ENCODE measurements at regions not wholly inside any gene's neighbourhood (a gene's known extent, or its start where the extent isn't known, plus 50 kb on each side); places are given as distances from the start of the nearest gene placed in this dataset.
"Not testable (repeated sequence)": the region's sequence is repeated elsewhere in the genome, so short reads cannot be mapped to it uniquely, and the experiment has no call there.

DNA sequence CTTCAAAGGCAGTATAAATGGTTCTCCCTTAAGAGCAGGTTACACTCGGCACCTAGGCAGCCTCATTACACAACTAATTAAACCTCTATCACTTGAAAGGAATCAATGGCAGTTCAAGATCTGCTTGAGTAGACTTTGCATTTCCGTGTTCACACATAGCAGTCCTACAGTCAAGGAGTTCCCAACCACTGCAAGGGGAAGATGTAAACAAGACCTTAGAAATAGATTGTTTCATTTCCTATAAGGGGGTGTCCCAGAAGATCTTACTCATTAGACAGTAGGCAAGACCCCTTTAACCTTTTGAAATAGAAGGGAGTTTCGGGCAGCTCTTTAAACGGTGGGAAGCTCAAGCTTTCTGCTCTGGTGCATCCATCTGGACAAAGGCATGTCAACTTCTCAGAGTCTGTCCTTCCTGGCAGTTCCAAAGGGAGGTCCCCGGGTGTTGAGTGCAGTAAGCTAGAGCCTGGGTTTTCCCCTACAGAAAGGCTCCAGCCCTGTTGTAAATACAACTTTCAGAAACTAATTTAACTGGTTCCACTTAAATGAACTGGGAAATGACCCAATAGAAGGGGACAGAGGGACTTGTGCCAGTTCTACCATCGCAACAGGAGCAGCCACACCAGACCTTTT lies 150.8 kb downstream of the RBMX2 start:
- no peak for DNase-seq

DNA sequence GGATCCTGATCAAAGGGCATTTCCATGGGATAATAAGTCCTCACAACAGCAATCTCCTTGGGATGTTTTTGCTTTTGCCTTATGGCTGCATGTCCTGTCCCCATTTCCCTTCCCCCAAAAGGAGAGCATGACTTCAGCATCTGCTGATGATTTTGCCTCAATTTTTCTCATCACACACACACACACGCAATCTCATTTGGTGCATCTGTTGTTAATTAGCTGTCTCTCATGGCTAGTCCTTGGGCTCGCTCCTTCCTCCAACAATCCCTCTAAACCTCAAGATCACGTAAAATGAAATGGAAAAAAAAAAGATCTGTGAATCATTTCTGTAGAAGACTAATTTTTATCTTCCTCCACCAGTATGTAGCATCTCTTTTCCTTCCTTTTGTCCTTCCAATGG lies 153.6 kb downstream of the RBMX2 start:
- DNase-seq: no peak

- DNase-seq: no peak
Observed at GRCh38 chrX:130555757-130556156, 154.0 kb downstream of the RBMX2 start.

DNA sequence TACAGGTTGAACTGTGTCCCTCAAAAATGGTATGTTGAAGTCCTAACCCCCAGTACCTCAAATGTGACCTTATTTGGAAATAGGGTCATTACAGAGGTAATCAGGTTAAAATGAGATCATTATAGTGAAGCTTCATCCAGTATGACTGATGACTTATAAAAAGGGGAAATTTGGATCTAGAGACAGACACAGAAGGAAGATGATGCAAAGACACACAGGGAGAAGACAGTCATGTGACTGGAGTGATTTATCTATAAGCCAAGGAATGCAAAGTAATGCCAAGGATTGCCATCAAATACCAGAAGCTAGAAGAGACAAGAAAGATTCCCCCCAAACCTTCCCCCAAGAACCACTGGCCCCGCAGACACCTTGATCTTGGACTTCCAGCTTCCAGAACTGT lies 155.2 kb downstream of the RBMX2 start:
- no peak for DNase-seq

DNA sequence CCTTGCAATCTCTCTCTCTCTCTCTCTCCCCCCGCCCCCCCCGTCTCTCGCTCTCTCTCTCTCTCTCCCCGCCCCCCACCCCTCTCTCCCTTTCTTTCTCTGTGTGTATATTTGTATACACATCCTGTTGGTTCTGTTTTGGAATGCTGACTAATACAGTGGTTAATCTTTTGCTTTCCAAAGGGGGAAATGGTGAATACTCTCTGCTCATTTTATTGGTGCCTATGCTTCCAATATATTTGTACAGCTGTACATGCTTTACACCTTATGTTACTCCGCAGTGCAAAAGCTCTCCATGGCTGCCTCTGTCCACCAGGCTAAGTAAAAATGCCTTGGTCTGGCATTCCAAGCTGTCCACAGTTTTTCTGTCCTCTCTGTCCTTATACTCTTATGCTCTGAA lies 158.8 kb downstream of the RBMX2 start:
- no peak for DNase-seq

- DNase-seq: no peak
Observed at GRCh38 chrX:130561930-130562329, 160.1 kb downstream of the RBMX2 start.

DNA sequence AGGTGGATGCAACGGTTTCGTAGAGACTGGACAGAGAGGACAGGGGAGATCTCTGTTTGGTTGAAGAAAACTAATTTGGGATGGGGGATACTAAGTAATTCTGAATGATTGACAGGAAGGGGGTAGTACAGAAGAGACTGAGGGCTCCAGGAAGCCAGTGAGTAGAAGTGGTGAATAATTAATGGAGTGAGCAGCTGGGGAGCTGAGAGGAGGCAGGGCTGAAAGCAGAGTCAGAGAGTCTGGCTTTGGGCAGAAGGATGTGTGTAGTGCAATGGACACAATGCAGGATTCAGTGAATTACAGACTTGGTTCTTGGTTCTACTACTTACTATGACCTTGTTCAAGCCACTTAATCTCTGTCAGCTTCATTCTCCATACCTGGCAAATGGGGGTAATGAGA lies 161.7 kb downstream of the RBMX2 start:
- no peak for DNase-seq

DNA sequence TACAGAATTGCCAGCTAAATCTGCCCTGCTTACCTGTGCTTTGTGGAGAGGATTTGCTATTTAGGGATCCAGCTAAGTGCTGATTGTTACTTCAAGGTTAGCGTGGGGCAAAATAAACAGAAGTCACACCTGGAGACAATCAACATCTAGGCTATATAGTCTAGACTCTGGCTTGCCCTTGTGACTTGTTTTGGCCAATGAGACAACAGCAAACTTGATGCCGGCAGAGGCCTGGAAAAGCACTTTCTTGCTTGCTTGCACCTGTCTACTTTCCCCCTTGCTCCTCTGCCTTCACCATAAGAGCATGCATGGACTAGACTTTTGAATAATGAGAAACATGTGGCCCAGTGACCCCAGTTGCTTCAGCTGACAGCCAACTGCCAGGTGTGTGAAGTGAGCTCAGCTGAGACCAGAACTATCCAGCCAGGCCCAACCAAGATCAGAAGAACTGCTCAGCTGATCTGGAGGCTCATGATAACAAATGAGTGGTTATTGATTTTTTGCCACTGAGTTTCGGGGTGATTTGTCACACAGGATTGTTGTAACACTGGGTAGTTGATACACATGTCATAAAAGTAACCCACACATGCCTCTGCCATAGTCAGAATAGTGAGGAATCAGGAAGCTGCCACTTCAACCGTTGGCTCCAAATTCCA lies 164.4 kb downstream of the RBMX2 start:
- DNase-seq: no peak

- DNase-seq: not testable (repeated sequence)
Observed at GRCh38 chrX:130573030-130573429, 171.2 kb downstream of the RBMX2 start.

Data from C1 segment of cervical spinal cord (tissue), 14 donors.